OCI-LY1 (cell line): ENCODE measurements at regions not wholly inside any gene's neighbourhood (a gene's known extent, or its start where the extent isn't known, plus 50 kb on each side); places are given as distances from the start of the nearest gene placed in this dataset.

ENCODE experiments used
- H2AFZ ChIP-seq: fragments of 200-600 bp; sonication (generic), shearing (Covaris generic); 2 replicates; pipeline ENCODE4 v1.6.0; 2014; ENCODE audit warnings: antibody characterized with exemption, mild to moderate bottlenecking, low read length
- H3F3A ChIP-seq: fragments of 200-600 bp; sonication (generic), shearing (Covaris generic); 2 replicates; pipeline ENCODE4 v1.6.0; 2014; ENCODE audit warnings: mild to moderate bottlenecking, antibody characterized with exemption, low read length, moderate library complexity; ENCODE audit not compliant: insufficient read depth
- H3K27ac ChIP-seq: fragments of 200-600 bp; sonication (generic); 2 replicates; pipeline ENCODE4 v1.5.1; 2014; ENCODE audit warnings: low read length, mixed run types, mild to moderate bottlenecking, low read depth; ENCODE audit not compliant: poor library complexity, severe bottlenecking
- H3K27me3 ChIP-seq: fragments of 200-600 bp; sonication (generic); 2 replicates; pipeline ENCODE4 v1.6.0; 2014; ENCODE audit warnings: antibody characterized with exemption, mild to moderate bottlenecking, low read length, moderate library complexity; ENCODE audit not compliant: insufficient read depth
- H3K36me3 ChIP-seq: fragments of 200-600 bp; sonication (generic); 2 replicates; pipeline ENCODE4 v1.6.1; 2014; ENCODE audit warnings: mild to moderate bottlenecking, antibody characterized with exemption, low read length, moderate library complexity, mixed read lengths; ENCODE audit not compliant: insufficient read depth
- H3K4me1 ChIP-seq: fragments of 200-600 bp; sonication (generic); 2 replicates; pipeline ENCODE4 v1.5.1; 2014; ENCODE audit warnings: mild to moderate bottlenecking, low read length, moderate library complexity; ENCODE audit not compliant: insufficient read depth, severe bottlenecking
- H3K4me2 ChIP-seq: fragments of 200-600 bp; sonication (generic), shearing (Covaris generic); 2 replicates; pipeline ENCODE4 v1.6.1; 2014; ENCODE audit warnings: low read length
- H3K4me3 ChIP-seq: fragments of 200-600 bp; sonication (generic); 2 replicates; pipeline ENCODE4 v1.5.1; 2014; ENCODE audit warnings: low read length, low read depth, mild to moderate bottlenecking, mixed read lengths; ENCODE audit not compliant: poor library complexity, severe bottlenecking
- H3K79me2 ChIP-seq: fragments of 200-600 bp; shearing (Covaris generic); 2 replicates; pipeline ENCODE4 v1.6.1; 2016; ENCODE audit warnings: mixed run types, low read length, mixed read lengths; ENCODE audit not compliant: insufficient read depth
- H3K9ac ChIP-seq: fragments of 200-600 bp; sonication (generic), shearing (Covaris generic); 2 replicates; pipeline ENCODE4 v1.6.1; 2014; ENCODE audit warnings: mild to moderate bottlenecking, low read length, mixed read lengths
- H3K9me2 ChIP-seq: fragments of 200-600 bp; sonication (generic), shearing (Covaris generic); 2 replicates; pipeline ENCODE4 v1.6.1; 2014; ENCODE audit warnings: low read depth, mild to moderate bottlenecking, low read length, mixed read lengths
- H3K9me3 ChIP-seq: fragments of 200-600 bp; shearing (Covaris generic); 2 replicates; pipeline ENCODE4 v1.6.1; 2014; ENCODE audit warnings: low read length, mixed read lengths
- H4K20me1 ChIP-seq: fragments of 200-600 bp; sonication (generic), shearing (Covaris generic); 2 replicates; pipeline ENCODE4 v1.6.0; 2016; ENCODE audit warnings: mild to moderate bottlenecking, low read length; ENCODE audit not compliant: insufficient read depth
- CTCF ChIP-seq: fragments of 200-600 bp; sonication (generic), shearing (Covaris generic); IDR thresholded peaks from 2 replicates; pipeline ENCODE4 v1.5.1; 2017; ENCODE audit warnings: mild to moderate bottlenecking, antibody characterized with exemption, low read length, moderate library complexity, mixed read lengths
- EZH2 ChIP-seq: fragments of 200-600 bp; sonication (generic), shearing (Covaris generic); IDR thresholded peaks from 2 replicates; pipeline ENCODE4 v1.8.0; 2017; ENCODE audit warnings: borderline replicate concordance, mixed run types, mild to moderate bottlenecking, antibody characterized with exemption, low read length, moderate library complexity, mixed read lengths

GRCh38 chr2:182621191-182621590 lies 94.9 kb upstream of the DNAJC10 start:
- no peaks in the 10 kb centered on the region for H3K36me3 ChIP-seq
- no peaks in the 10 kb centered on the region for H3K4me1 ChIP-seq
- TF ChIP-seq EZH2 (no peak), CTCF (no peak)
- H3K27ac ChIP-seq, result no peak overlapping the region
- no peaks in the 10 kb centered on the region for H3K9me3 ChIP-seq
- no peaks in the 10 kb centered on the region for H4K20me1 ChIP-seq
- no peak overlapping the region for H3K4me2 ChIP-seq
- H3K79me2 ChIP-seq, result no peaks in the 10 kb centered on the region
- H3F3A ChIP-seq, result no peaks in the 10 kb centered on the region
- H3K9ac ChIP-seq, result no peak overlapping the region
- H2AFZ ChIP-seq, result no peak overlapping the region
- H3K9me2 ChIP-seq, result no peaks in the 10 kb centered on the region
- H3K4me3 ChIP-seq, result no peak overlapping the region
- H3K27me3 ChIP-seq, result no peaks in the 10 kb centered on the region

GRCh38 chr2:182621810-182622209 lies 94.2 kb upstream of the DNAJC10 start:
- no peak for TF ChIP-seq EZH2
- TF ChIP-seq CTCF, result no peak
- Histone ChIP-seq H3F3A (no peaks in the 10 kb centered on the region), H2AFZ (no peak overlapping the region), H3K36me3 (no peaks in the 10 kb centered on the region), H3K4me2 (no peak overlapping the region), H3K9me3 (no peaks in the 10 kb centered on the region), H3K4me1 (no peaks in the 10 kb centered on the region), H3K27me3 (no peaks in the 10 kb centered on the region), H3K4me3 (no peak overlapping the region), H3K79me2 (no peaks in the 10 kb centered on the region), H3K27ac (no peak overlapping the region), H4K20me1 (no peaks in the 10 kb centered on the region), H3K9me2 (no peaks in the 10 kb centered on the region), H3K9ac (no peak overlapping the region)

GRCh38 chr2:182622231-182622630 lies 93.8 kb upstream of the DNAJC10 start:
- Histone ChIP-seq H2AFZ (no peak overlapping the region), H3K9me2 (no peaks in the 10 kb centered on the region), H3K79me2 (no peaks in the 10 kb centered on the region), H4K20me1 (no peaks in the 10 kb centered on the region), H3K9ac (no peak overlapping the region), H3K4me2 (no peak overlapping the region), H3K4me1 (no peaks in the 10 kb centered on the region), H3F3A (no peaks in the 10 kb centered on the region), H3K27ac (no peak overlapping the region), H3K9me3 (no peaks in the 10 kb centered on the region), H3K27me3 (no peaks in the 10 kb centered on the region), H3K4me3 (no peak overlapping the region), H3K36me3 (no peaks in the 10 kb centered on the region)
- no peak for TF ChIP-seq EZH2
- no peak for TF ChIP-seq CTCF
